IPS-18a (cell line): ENCODE measurements at regions not wholly inside any gene's neighbourhood (a gene's known extent, or its start where the extent isn't known, plus 50 kb on each side); places are given as distances from the start of the nearest gene placed in this dataset.
"Not testable (repeated sequence)": the region's sequence is repeated elsewhere in the genome, so short reads cannot be mapped to it uniquely, and the experiment has no call there.

Source experiments
- H3K27ac ChIP-seq: one replicate; pipeline ENCODE4 v1.5.1; 2013; ENCODE audit warnings: low read length
- H3K27me3 ChIP-seq: one replicate; pipeline ENCODE4 v1.6.1; 2013; ENCODE audit warnings: mild to moderate bottlenecking, low read length; ENCODE audit not compliant: control insufficient read depth, insufficient read depth
- H3K36me3 ChIP-seq: one replicate; pipeline ENCODE4 v1.6.1; 2013; ENCODE audit warnings: low read depth, low read length; ENCODE audit not compliant: control insufficient read depth
- H3K4me1 ChIP-seq: one replicate; pipeline ENCODE4 v1.6.1; 2013; ENCODE audit warnings: low read depth, low read length; ENCODE audit not compliant: control insufficient read depth
- H3K4me3 ChIP-seq: one replicate; pipeline ENCODE4 v1.5.1; 2013; ENCODE audit warnings: low read length
- H3K9ac ChIP-seq: one replicate; pipeline ENCODE4 v1.6.1; 2013; ENCODE audit warnings: mild to moderate bottlenecking, low read length, moderate library complexity
- H3K9me3 ChIP-seq: one replicate; pipeline ENCODE4 v1.6.1; 2013; ENCODE audit warnings: low read depth, low read length; ENCODE audit not compliant: control insufficient read depth

DNA sequence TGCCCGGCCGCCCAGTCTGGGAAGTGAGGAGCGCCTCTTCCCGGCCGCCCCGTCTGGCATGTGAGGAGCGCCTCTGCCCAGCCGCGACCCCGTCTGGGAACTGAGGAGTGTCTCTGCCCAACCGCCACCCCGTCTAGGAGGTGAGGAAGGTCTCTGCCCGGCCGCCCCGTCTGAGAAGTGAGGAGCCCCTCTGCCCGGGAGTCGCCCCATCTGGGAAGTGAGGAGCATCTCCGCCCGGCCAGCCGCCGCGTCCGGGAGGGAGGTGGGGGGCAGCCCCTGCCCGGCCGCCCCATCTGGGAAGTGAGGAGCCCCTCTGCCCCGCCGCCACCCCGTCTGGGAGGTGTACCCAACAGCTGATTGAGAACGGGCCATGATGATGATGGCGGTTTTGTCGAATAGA is 109.6 kb upstream of the SLITRK5 start:
- not testable (repeated sequence) for H3K4me3 ChIP-seq, H3K27me3 ChIP-seq, H3K4me1 ChIP-seq, H3K9me3 ChIP-seq, H3K9ac ChIP-seq, H3K27ac ChIP-seq, H3K36me3 ChIP-seq

GRCh38 chr13:87570669-87571068 is 100.5 kb upstream of the SLITRK5 start:
- H3K27me3 ChIP-seq: no peaks in the 10 kb centered on the region
- no peak overlapping the region for H3K9ac ChIP-seq
- H3K9me3 ChIP-seq: no peaks in the 10 kb centered on the region
- no peaks in the 10 kb centered on the region for H3K36me3 ChIP-seq
- H3K4me1 ChIP-seq: no peaks in the 10 kb centered on the region
- no peak overlapping the region for H3K27ac ChIP-seq
- H3K4me3 ChIP-seq: no peak overlapping the region

DNA sequence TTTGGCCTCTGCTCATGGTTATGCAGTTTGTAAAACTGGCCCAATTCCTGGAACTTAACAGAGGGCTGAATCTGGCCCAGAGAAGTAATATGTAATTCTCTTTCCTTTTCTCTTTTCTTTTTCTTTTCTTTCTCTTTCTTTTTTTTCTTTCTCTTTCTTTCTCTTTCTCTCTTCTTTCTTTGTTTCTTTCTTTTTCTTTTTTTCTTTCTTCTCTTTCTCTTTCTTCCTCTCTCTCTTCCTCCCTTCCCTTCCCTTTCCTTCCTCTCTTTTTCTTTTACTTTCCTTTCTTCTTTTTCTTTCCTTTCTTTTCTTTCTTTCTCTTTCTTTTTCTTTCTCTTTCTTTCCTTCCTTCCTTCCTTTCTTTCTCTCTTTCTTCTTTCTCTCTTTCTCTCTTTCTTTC is 88.8 kb upstream of the SLITRK5 start:
- Histone ChIP-seq H3K9ac (no peak overlapping the region), H3K27me3 (no peaks in the 10 kb centered on the region), H3K4me3 (no peak overlapping the region), H3K9me3 (no peaks in the 10 kb centered on the region), H3K36me3 (no peaks in the 10 kb centered on the region), H3K27ac (no peak overlapping the region), H3K4me1 (no peaks in the 10 kb centered on the region)

DNA sequence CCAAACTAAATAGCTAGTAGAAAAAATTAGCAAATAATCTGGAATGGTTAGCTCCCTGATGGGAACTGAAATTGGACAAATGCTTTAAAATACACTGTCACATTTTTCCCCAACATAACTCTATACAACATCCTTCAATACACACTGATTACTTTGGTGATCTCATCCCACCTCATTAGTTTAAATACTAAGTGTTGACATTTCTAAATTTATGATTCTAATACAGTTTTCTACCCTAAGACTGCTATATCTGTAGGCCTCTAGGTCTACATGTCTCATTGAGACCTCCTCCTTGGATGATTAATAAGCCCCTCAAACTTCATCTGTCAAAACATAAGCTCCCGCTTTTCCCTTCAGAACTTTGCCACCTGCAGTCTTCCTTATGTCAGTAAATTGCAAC is 80.7 kb upstream of the SLITRK5 start:
- Histone ChIP-seq H3K4me1 (no peaks in the 10 kb centered on the region), H3K4me3 (no peak overlapping the region), H3K27ac (no peak overlapping the region), H3K27me3 (no peaks in the 10 kb centered on the region), H3K9ac (no peak overlapping the region), H3K36me3 (no peaks in the 10 kb centered on the region), H3K9me3 (no peaks in the 10 kb centered on the region)

DNA sequence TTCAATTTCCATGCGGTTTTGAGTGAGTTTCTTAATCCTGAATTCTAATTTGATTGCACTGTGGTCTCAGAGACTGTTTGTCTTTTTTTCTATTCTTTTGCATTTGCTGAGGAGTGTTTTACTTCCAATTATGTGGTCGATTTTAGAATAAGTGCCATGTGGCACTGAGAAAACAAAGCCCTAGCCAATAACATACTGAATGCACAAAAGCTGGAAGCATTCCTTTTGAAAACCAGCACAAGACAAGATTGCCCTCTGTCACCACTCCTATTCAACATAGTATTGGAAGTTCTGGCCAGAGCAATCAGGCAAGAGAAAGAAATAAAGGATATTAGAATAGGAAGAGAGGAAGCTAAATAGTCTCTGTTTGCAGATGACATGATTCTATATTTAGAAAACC is 66.7 kb upstream of the SLITRK5 start:
- H3K4me3 ChIP-seq, H3K9ac ChIP-seq, H3K9me3 ChIP-seq, H3K27ac ChIP-seq, H3K4me1 ChIP-seq, H3K27me3 ChIP-seq, H3K36me3 ChIP-seq: not testable (repeated sequence)

DNA sequence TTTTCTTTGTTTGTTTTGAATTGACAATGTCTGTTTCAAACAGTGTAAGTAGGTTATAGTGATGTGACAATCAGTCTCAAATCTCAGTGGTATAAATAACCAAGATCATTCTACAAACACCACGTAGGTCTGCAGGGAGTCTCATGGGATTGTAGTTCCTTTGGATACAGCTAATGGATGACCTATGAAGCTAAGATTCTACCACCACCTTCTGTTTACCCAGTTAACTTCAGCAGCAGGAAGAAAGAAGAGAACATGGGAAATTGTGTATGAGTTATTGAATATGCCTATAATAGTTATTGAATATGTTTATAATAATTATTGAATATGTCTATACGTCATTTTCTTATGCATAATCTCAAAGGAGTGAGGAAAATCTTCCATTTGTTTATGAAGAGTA is 63.9 kb upstream of the SLITRK5 start:
- H3K36me3 ChIP-seq: no peaks in the 10 kb centered on the region
- H3K27me3 ChIP-seq: no peaks in the 10 kb centered on the region
- H3K4me3 ChIP-seq: no peak overlapping the region
- H3K4me1 ChIP-seq: no peaks in the 10 kb centered on the region
- no peak overlapping the region for H3K9ac ChIP-seq
- H3K9me3 ChIP-seq: no peaks in the 10 kb centered on the region
- H3K27ac ChIP-seq: no peak overlapping the region

DNA sequence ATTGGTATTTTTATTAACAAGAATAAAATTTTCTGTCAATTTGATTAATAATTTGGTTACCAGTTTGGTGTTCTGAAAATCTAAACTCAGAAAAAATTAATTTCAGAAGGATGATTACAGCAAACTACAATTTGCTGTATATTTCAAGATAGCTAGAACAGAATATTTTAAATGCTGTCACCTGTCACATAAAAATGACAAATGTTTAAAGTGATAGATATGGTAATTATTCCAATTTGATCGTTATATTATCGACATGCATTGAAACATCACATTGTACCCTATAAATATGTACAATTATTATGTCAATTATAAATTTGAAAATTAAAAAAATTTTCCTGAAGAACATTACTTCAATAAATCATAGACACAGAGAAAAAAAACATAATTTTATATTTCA is 56.9 kb upstream of the SLITRK5 start:
- H3K36me3 ChIP-seq: no peaks in the 10 kb centered on the region
- H3K27me3 ChIP-seq: no peaks in the 10 kb centered on the region
- no peaks in the 10 kb centered on the region for H3K9me3 ChIP-seq
- no peak overlapping the region for H3K27ac ChIP-seq
- H3K4me1 ChIP-seq: no peaks in the 10 kb centered on the region
- H3K9ac ChIP-seq: no peak overlapping the region
- H3K4me3 ChIP-seq: no peak overlapping the region
